Right ventricle myocardium superior (tissue), 1 donor: ENCODE measurements at regions not wholly inside any gene's neighbourhood (a gene's known extent, or its start where the extent isn't known, plus 50 kb on each side); places are given as distances from the start of the nearest gene placed in this dataset.
"Not testable (repeated sequence)": the region's sequence is repeated elsewhere in the genome, so short reads cannot be mapped to it uniquely, and the experiment has no call there.

Experiments used
- ATAC-seq: fragments of 200-7000 bp; cut with Tn5 transposase; one replicate; pipeline ENCODE4 v1.9.1; 2020; ENCODE audit warnings: mild to moderate bottlenecking; ENCODE audit not compliant: poor library complexity
- DNase-seq: peaks from one replicate; pipeline ENCODE4 v3.0.0-alpha.2; 2020
- intact Hi-C: fragments of 100-400 bp; cut with DNase I; formaldehyde crosslinking; loops from one replicate; pipeline ENCODE4 v1.11.2; 2022
- donor health status: DM: no; HTN: yes; CAD: no; lungs with severe emphysema.

DNA sequence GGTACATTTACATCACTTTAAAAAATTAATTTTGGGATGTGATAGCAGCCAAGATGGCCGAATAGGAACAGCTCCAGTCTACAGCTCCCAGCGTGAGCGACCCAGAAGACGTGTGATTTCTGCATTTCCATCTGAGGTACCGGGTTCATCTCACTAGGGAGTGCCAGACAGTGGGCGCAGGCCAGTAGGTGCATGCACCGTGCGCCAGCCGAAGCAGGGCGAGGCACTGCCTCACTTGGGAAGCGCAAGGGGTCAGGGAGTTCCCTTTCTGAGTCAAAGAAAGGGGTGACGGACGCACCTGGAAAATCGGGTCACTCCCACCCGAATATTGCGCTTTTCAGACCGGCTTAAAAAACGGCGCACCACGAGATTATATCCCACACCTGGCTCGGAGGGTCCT, 233.2 kb downstream of the PLOD2 start:
- intact Hi-C loops, ATAC-seq, DNase-seq: not testable (repeated sequence)

DNA sequence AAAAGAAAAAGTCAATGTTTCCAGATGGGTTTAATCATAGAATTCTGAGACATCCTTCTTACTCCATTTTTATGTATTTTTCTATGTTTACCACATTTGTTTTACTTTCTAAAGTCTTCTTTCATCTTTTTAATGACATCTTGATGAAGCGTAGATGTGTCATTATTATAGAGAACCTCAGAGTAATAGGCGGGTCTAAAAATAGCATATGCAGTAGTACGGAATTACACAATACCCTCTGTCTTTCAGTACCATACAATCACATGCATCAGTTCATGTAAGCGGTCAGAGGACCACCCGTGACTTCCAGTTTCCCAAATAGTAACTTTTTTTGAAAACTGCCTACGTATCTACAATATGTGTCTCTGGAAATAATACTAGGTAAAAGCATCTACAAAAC, 224.0 kb downstream of the PLOD2 start:
- intact Hi-C loops: no loop called here
- ATAC-seq: no peak
- DNase-seq: no peak

DNA sequence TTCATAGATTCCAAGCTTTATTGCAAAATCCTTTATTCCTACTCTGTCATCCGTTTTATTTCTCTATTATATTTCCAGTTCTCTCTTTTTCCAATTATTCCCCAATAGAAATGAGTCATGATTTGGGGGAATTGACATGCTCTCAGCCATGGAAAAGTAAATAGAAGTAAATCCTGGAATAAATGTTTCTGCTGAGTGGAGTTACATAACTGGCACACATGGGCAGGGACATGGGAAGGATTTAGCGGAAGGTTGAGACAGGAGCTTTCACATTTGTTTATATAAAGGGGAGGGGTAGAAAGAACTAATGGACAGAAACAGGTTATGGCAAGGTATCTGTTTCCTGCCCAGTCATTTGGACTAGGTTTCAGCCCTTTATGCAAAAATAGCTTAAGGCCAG, 221.6 kb downstream of the PLOD2 start:
- DNase-seq: no peak
- intact Hi-C loops: no loop called here

DNA sequence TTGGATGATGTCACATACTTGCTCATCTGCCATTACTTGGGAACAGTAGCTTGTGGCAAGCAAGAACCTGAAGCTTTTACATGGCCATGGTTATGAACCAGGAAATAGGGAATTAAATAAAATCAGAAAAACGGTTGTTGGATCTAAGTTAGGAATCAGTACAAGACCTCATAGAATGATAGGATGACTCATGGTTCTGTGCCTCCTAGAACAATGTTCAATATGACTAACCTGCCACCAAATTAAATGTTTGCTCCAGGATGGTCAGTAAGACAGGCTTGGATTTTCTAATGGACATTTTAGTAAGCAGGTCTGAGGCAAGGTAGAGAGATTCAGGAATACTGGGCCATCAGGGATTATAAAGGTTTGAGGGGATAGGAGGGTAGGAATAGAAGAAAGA, 218.9 kb downstream of the PLOD2 start:
- intact Hi-C loops: no loop called here
- no peak for DNase-seq
- no peak for ATAC-seq

More for the DNA sequence above, 221.6 kb downstream of the PLOD2 start:
- no peak for ATAC-seq

DNA sequence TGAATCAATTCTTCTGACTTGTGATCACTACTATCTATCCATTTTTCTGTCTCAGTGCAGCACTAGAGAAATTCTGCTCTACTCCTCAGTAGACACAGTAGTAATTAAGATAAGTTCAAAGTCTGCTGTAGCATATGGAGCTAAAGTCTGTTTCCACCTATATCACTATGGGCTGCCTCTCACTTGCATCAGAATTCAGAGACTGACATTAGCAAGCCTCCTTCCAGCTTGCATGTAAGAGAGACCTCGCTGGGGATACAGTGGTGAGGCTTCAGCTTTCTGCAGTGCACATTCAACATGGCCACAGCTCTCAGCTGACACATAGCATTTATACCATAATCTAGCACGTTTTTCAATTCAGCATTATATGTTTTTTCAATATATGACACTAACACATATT, 217.0 kb downstream of the PLOD2 start:
- ATAC-seq (no peak), DNase-seq (no peak)
- intact Hi-C loops: no loop called here

DNA sequence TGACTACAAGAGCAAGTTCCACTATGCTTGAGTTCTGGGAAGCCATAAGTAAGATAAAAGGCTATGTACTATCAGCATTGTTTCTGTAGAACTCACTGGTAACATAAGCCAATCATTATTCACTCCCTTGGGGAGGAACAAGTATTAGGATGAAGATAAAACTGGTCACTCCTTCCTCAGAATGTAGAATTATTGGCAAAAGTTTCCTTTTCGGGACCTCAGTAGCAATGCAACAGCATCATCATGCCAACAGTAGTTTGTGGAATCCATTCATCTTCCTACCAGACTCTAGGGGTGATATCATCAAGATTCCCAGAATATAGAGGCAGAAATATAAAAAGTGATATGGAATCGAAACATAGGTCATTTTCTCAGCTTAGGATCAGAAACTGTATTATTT, 209.5 kb downstream of the PLOD2 start:
- ATAC-seq: no peak
- DNase-seq: no peak
- intact Hi-C loops: no loop called here

DNA sequence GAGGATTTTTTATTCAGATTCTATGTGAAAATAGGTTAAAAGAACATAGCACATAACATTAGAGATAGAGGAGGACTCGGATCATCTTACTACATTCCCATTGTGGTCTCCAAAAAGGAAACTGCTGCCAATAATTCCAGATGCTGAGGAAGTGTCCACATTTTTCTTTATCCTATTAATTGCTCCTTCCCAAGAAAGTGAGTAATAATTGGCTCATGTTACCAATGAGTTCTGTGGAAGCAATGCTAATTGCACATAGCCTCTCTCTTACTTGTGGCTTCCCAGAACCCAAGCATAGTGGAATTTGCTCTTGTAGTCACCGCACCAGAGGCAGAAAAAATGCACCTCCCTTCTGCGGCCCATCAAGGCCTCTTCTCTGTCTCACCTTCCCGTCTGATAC, 208.4 kb downstream of the PLOD2 start:
- intact Hi-C loops: no loop called here
- ATAC-seq: peak; percentile 43

DNA sequence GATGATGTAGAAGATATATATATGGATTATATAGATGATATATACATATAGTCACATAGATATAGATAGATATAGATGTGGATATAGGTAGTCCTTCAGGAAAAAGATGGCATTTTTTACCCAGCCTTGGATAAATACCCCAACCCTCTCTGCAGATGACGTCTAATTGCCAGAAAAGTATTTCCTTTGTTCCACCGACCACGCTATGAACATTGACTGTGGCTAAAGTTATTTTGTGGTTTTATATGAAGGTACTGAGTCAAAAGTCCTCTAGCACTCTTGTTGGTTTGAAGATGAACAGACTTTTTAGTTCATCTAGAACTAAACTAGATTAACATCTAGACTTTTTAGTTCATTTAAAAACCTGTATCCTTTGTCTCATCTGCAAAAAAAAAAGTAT, 207.7 kb downstream of the PLOD2 start:
- DNase-seq (no peak), ATAC-seq (no peak)
- intact Hi-C loops: no loop called here

More for the DNA sequence above, 208.4 kb downstream of the PLOD2 start:
- no peak for DNase-seq

DNA sequence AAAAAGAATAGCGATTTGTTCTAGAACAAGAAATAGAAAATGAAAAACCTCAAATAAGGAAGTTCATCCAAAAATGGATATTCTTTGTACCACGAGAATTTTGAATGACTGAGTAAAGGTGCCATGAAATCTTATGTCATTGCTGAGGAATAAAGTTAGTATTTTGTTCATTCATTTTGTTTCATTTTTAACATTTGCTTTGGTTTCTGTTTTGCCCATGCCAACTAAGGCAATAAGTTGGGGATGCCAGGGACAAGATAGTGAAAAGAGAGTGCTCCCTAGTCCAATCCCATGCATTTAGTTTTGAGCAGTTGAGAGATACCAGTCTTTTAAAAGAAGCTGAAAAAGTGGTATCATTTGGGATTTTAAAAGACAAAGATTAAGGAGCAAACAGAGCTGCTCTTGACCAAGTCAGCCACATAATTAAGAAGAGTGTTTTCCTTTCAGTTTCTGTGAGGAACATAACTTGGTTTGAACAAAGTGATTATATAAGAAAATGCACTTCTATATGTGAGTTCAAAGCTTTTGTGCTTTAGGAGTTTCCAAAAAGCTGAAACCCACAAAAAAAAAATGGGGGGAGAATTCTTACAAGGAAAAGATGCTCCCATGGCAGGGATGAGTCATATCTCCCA, 201.4 kb downstream of the PLOD2 start:
- intact Hi-C loops: no loop called here
- ATAC-seq: no peak
- no peak for DNase-seq

DNA sequence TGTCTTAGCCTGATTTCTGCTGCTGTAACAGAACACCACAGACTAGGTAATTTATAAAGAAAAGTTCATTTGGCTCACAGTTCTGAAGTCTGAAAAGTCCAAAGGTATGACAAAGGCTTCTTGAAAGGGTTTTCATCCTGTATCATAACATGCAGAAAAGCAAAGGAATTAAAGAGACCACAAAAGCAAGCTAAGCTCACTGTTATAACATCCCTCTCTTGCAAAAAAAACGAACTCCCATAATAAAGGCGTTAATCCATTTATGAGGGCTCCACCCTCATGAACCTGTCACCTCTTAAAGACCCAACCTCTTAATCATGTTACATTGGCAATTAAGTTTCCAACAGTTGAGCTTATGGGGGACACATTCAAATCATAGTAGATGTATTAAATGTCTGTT, 197.9 kb downstream of the PLOD2 start:
- DNase-seq: no peak
- no peak for ATAC-seq
- intact Hi-C loops: no loop called here

DNA sequence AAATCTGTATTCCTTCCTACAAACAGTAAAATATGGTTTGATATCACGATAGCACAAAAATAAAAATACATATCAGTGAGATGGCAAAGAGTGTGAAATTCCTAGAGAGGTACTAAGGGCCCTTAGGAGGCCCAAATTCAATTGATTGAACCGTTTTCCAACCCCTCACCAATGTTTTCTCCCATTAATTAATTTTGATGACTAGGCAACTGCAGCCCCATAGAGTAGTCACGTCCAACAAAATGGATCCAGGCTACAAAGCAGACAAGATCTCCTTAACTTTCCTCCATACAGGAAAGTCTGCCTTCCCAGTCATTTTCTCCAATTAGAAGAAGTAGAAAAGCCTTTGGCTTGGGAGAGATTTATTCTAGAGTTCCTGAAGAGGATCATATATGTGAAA, 193.9 kb downstream of the PLOD2 start:
- intact Hi-C loops: no loop called here
- ATAC-seq: no peak

DNA sequence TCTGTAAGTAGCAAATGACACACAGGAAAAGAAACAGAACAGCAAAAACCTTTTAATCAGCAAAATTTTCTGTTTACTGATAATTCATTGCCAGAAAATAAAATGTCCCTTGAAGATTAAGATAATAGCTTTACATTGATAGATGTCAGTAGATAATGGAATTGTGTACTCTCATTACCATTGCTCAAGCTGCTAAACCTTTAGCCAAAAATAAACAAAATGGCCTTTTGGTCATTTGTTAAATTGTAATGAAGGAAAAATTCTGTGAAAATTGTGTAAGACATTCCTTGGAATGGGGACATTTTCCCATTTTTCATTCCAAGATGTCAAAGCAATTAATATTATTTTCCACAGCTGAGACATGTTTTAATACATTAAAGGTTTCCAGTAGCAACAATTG, 189.8 kb downstream of the PLOD2 start:
- ATAC-seq (no peak), DNase-seq (no peak)
- intact Hi-C loops: no loop called here

More for the DNA sequence above, 193.9 kb downstream of the PLOD2 start:
- no peak for DNase-seq

DNA sequence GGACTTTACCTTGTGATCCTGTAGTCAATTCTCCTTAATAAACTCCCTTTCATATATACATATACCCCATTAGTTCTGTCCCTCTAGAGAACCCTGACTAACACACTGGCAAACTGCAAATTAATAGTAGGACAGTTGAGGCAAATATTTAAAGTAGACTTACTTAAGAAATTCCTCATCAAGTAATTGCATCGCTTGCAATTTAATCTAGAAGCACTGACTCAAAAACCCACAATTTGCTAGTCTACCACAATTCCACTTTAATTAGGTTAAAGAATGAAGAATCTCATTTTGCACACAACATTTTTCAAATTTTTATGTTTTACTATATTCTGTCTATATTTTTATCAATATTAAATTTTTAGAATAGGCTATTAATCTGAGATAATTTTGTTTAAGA, 188.1 kb downstream of the PLOD2 start:
- DNase-seq (no peak), ATAC-seq (no peak)
- intact Hi-C loops: no loop called here

DNA sequence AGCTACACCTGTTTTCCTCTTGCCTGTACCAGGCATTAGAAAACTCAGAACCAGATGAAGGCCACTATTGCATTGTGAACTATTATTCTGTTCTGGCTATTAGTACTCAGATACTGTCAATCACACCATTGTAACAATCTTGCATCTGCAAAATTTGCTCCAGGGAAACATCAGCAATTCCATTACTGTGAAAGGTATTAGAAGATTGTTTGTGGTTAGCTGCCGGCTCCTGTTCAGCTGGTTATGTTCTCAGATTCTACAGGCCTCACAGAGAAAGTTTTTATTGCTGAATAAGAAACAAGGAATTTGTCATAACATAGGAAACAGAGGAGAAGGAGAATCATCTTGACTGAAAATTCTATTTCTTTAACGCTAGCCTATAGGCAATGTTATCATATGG, 179.9 kb downstream of the PLOD2 start:
- no peak for ATAC-seq
- intact Hi-C loops: no loop called here
- no peak for DNase-seq

DNA sequence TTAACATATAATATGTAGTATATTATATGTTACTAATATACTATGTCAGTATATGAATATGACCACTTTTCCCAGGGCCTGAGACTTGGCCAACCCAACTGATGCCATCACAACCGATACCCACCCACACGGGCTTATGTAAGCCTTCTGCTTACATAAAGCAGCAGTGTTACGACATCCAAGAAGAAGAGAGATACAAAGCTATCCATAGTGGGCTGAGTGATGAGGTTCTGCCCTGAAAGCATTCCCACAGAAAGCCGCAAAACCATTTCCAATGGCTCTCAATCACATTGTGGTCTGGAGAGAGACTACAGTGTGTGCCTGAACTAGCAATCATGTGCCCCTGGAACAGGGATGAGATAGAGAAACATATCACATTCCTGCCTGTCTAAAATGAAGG, 177.9 kb downstream of the PLOD2 start:
- intact Hi-C loops: no loop called here
- DNase-seq: no peak

More for the DNA sequence above, 177.9 kb downstream of the PLOD2 start:
- no peak for ATAC-seq
